Fibroblast of peridontal ligament (primary cell): ENCODE measurements at regions not wholly inside any gene's neighbourhood (a gene's known extent, or its start where the extent isn't known, plus 50 kb on each side); places are given as distances from the start of the nearest gene placed in this dataset.

Source experiments
- DNase-seq: peaks from one replicate; pipeline ENCODE4 v3.0.0-alpha.2; 2010; ENCODE audit errors: extremely low read depth

GRCh38 chr9:90097237-90097636 lies 492.4 kb downstream of the GADD45G start:
- no peak for DNase-seq

GRCh38 chr9:90098408-90098807 lies 493.6 kb downstream of the GADD45G start:
- DNase-seq: no peak

GRCh38 chr9:90099262-90099963 lies 494.6 kb downstream of the GADD45G start:
- peak; percentile 2 for DNase-seq

GRCh38 chr9:90100014-90100413 lies 495.2 kb downstream of the GADD45G start:
- no peak for DNase-seq

- peak; percentile 16 for DNase-seq
These were observed 497.6 kb downstream of the GADD45G start for GRCh38 chr9:90102292-90102901.

GRCh38 chr9:90103771-90104170 lies 499.0 kb downstream of the GADD45G start:
- no peak for DNase-seq

- DNase-seq: no peak
These were observed 501.0 kb downstream of the GADD45G start for GRCh38 chr9:90105773-90106172.

GRCh38 chr9:90107040-90107725 lies 502.4 kb downstream of the GADD45G start:
- no peak for DNase-seq

- no peak for DNase-seq
These were observed 503.2 kb downstream of the GADD45G start for GRCh38 chr9:90107726-90108655.

- DNase-seq: no peak
These were observed 508.0 kb downstream of the GADD45G start for GRCh38 chr9:90112788-90113187.

GRCh38 chr9:90114641-90115425 lies 510.0 kb downstream of the GADD45G start:
- DNase-seq: no peak

- DNase-seq: no peak
These were observed 517.0 kb downstream of the GADD45G start for GRCh38 chr9:90121762-90122161.

- peak; percentile 0 for DNase-seq
These were observed 517.7 kb downstream of the DIRAS2 start for GRCh38 chr9:90124961-90125360.

- DNase-seq: no peak
These were observed 514.7 kb downstream of the DIRAS2 start for GRCh38 chr9:90127923-90128322.

- no peak for DNase-seq
These were observed 513.9 kb downstream of the DIRAS2 start for GRCh38 chr9:90128587-90129190.

GRCh38 chr9:90129446-90129845 lies 513.2 kb downstream of the DIRAS2 start:
- no peak for DNase-seq

GRCh38 chr9:90131568-90131967 lies 511.1 kb downstream of the DIRAS2 start:
- no peak for DNase-seq

GRCh38 chr9:90132866-90133265 lies 509.8 kb downstream of the DIRAS2 start:
- DNase-seq: no peak

- DNase-seq: no peak
These were observed 504.8 kb downstream of the DIRAS2 start for GRCh38 chr9:90137801-90138200.

- no peak for DNase-seq
These were observed 502.3 kb downstream of the DIRAS2 start for GRCh38 chr9:90140131-90140818.
